CD4-positive, alpha-beta memory T cell (primary cell): ENCODE measurements at regions not wholly inside any gene's neighbourhood (a gene's known extent, or its start where the extent isn't known, plus 50 kb on each side); places are given as distances from the start of the nearest gene placed in this dataset. TPM values are rescaled to one million over a fixed set of nuclear protein-coding genes. Genes with fewer than 3 reads are reported as not detected.
A peak's percentile ranks its signal among the peaks of the same experiment; 100 is the strongest.
"Not testable (repeated sequence)": the region's sequence is repeated elsewhere in the genome, so short reads cannot be mapped to it uniquely, and the experiment has no call there.

Experiments
- CTCF ChIA-PET: fragments of 350-600 bp; sonication (Branson Sonifier 250); formaldehyde crosslinking; loops from one replicate; lab custom pipeline; 2021; ENCODE audit warnings: inconsistent platforms; ENCODE audit not compliant: partially characterized antibody; lab: Charles Lee
- POLR2A ChIA-PET: fragments of 350-600 bp; sonication (Branson Sonifier 250); formaldehyde crosslinking; loops from one replicate; lab custom pipeline; 2021; ENCODE audit not compliant: partially characterized antibody; lab: Charles Lee
- DNase-seq, 5 donors: peaks; one replicate each; pipeline versions ENCODE4 v3.0.0 to v3.0.0-alpha.2; 2020 to 2022; ENCODE audit warnings: mixed read lengths in 1 of 5
- H3K27ac ChIP-seq: one replicate; pipeline ENCODE4 v1.7.0; 2013; ENCODE audit warnings: low read depth, low read length
- H3K27me3 ChIP-seq: 2 replicates; pipeline ENCODE4 v1.7.0; 2013; ENCODE audit warnings: mild to moderate bottlenecking, low read length, moderate library complexity; ENCODE audit not compliant: insufficient read depth
- H3K36me3 ChIP-seq: 2 replicates; pipeline ENCODE4 v1.7.0; 2013; ENCODE audit warnings: mild to moderate bottlenecking, low read length, moderate library complexity; ENCODE audit not compliant: insufficient read depth
- H3K4me1 ChIP-seq: 2 replicates; pipeline ENCODE4 v1.7.0; 2013; ENCODE audit warnings: mild to moderate bottlenecking, low read length, moderate library complexity; ENCODE audit not compliant: insufficient read depth
- H3K4me3 ChIP-seq, 2 donors: one replicate each; pipeline ENCODE4 v1.7.0; 2013; ENCODE audit warnings: low read length in 2 of 2, mild to moderate bottlenecking in 1 of 2
- H3K9me3 ChIP-seq, 2 donors: one replicate each; pipeline ENCODE4 v1.7.0; 2013; ENCODE audit warnings: low read length in 2 of 2, control low read depth in 1 of 2; ENCODE audit not compliant: control insufficient read depth in 1 of 2
- H3K27ac Mint-ChIP-seq, 7 donors: one replicate each; pipeline ENCODE4 v1.8.0; 2020 to 2021; ENCODE audit warnings: mixed read lengths in 7 of 7, mild to moderate bottlenecking in 6 of 7, inconsistent platforms in 3 of 7, moderate library complexity in 3 of 7
- H3K27me3 Mint-ChIP-seq, 2 donors: one replicate each; pipeline ENCODE4 v1.8.0; 2020 to 2021; ENCODE audit warnings: mixed read lengths in 2 of 2
- H3K36me3 Mint-ChIP-seq, 2 donors: one replicate each; pipeline ENCODE4 v1.8.0; 2020 to 2021; ENCODE audit warnings: mixed read lengths in 2 of 2, inconsistent platforms in 1 of 2, mild to moderate bottlenecking in 1 of 2
- H3K4me1 Mint-ChIP-seq, 4 donors: one replicate each; pipeline ENCODE4 v1.8.0; 2020 to 2021; ENCODE audit warnings: mixed read lengths in 4 of 4, mild to moderate bottlenecking in 1 of 4
- H3K4me3 Mint-ChIP-seq, 8 donors: one replicate each; pipeline ENCODE4 v1.8.0; 2020 to 2021; ENCODE audit warnings: mixed read lengths in 8 of 8, mild to moderate bottlenecking in 7 of 8, moderate library complexity in 6 of 8, inconsistent platforms in 3 of 8
- H3K9me3 Mint-ChIP-seq, 8 donors: one replicate each; pipeline ENCODE4 v1.8.0; 2020 to 2021; ENCODE audit warnings: mixed read lengths in 8 of 8, mild to moderate bottlenecking in 5 of 8, inconsistent platforms in 3 of 8, moderate library complexity in 1 of 8
- intact Hi-C: fragments of 100-400 bp; cut with micrococcal nuclease; formaldehyde crosslinking; loops from one replicate; pipeline ENCODE4 v1.15.1; 2023
- microRNA-seq: library from miRNA; unstranded; fragments of <30 nt; microRNA quantifications from one replicate; pipeline ENCODE4 v1.2.0, GENCODE V29; 2021; ENCODE audit warnings: borderline replicate concordance, borderline number of aligned reads, borderline microRNAs expressed, mixed read lengths

DNA sequence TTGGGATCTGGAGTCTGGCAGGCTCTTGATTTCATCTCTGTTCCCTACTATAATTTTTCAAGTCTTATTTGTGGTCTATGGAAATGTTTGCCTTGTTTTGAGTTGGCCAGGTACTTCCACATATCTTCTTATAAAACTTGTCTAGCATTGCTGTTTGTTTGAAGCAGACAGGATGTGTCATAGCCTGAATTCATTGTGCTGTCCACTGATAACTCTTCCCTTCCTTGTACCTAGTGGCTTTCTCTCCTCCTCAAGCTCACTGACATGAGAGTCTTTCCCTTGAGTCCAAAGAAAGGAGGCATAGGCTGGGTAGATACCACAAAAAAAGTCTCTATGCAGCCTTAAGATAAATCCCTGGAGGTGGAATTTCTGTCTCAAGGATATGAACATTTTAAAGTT lies 59.2 kb upstream of the FAM241A start:
- no peak overlapping the region for H3K27ac Mint-ChIP-seq
- no peaks in the 10 kb centered on the region for H3K9me3 ChIP-seq
- H3K4me1 Mint-ChIP-seq = peaks cover 0 to 3% (median 0%) of the 10 kb centered on the region in 4 donors
- H3K4me3 ChIP-seq = no peak overlapping the region
- no peaks in the 10 kb centered on the region for H3K36me3 Mint-ChIP-seq
- no peaks in the 10 kb centered on the region for H3K4me1 ChIP-seq
- H3K27me3 ChIP-seq = no peaks in the 10 kb centered on the region
- H3K36me3 ChIP-seq = no peaks in the 10 kb centered on the region
- no peak overlapping the region for H3K4me3 Mint-ChIP-seq
- no peaks in the 10 kb centered on the region for H3K9me3 Mint-ChIP-seq
- DNase-seq = no peak
- peaks cover 0 to 8% of the 10 kb centered on the region in 2 donors for H3K27me3 Mint-ChIP-seq
- intact Hi-C loops = no loop called here
- H3K27ac ChIP-seq = no peak overlapping the region
- CTCF ChIA-PET = no interaction called here
- POLR2A ChIA-PET = no interaction called here

DNA sequence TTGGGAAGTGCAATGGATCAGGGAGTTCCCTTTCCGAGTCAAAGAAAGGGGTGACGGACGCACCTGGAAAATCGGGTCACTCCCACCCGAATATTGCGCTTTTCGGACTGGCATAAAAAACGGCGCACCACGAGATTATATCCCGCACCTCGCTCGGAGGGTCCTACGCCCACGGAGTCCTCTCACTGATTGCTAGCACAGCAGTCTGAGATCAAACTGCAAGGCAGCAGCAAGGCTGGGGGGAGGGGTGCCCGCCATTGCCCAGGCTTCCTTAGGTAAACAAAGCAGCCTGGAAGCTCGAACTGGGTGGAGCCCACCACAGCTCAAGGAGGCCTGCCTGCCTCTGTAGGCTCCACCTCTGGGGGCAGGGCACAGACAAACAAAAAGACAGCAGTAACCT lies 58.6 kb upstream of the FAM241A start:
- H3K4me1 Mint-ChIP-seq, H3K4me3 ChIP-seq, H3K36me3 Mint-ChIP-seq, H3K4me1 ChIP-seq, H3K27me3 Mint-ChIP-seq, H3K27ac ChIP-seq, H3K36me3 ChIP-seq, H3K9me3 ChIP-seq, CTCF ChIA-PET, DNase-seq, H3K27ac Mint-ChIP-seq, H3K9me3 Mint-ChIP-seq, intact Hi-C loops, H3K27me3 ChIP-seq, POLR2A ChIA-PET: not testable (repeated sequence)
- peak overlapping the region in 1 of 8 donors; percentile 71 for H3K4me3 Mint-ChIP-seq

DNA sequence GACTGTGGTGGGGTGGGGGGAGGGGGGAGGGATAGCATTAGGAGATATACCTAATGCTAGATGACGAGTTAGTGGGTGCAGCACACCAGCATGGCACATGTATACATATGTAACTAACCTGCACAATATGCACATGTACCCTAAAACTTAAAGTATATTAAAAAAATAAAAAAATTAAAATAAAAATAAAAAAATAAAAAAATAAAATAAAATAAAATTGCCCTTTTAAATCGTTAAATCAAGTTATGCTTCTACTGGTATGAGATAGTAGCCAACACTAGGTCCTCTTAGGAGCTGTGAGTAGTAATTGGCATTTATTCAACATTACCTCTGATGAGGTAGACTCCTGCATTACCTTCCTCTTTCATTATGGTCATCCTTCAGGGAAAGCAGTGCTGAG lies 52.9 kb upstream of the FAM241A start:
- CTCF ChIA-PET = interaction anchor here (0.6 kb wide), 1 partner anchor 432 kb away, joined by 3 read pairs; no protein-coding TSS in a partner anchor
- H3K27me3 Mint-ChIP-seq = peaks cover 2 to 10% of the 10 kb centered on the region in 2 donors
- POLR2A ChIA-PET, H3K4me3 ChIP-seq, H3K4me1 Mint-ChIP-seq, H3K27me3 ChIP-seq, intact Hi-C loops, H3K27ac Mint-ChIP-seq, H3K27ac ChIP-seq, H3K36me3 Mint-ChIP-seq, H3K9me3 ChIP-seq, H3K9me3 Mint-ChIP-seq, DNase-seq, H3K36me3 ChIP-seq, H3K4me3 Mint-ChIP-seq, H3K4me1 ChIP-seq: not testable (repeated sequence)

DNA sequence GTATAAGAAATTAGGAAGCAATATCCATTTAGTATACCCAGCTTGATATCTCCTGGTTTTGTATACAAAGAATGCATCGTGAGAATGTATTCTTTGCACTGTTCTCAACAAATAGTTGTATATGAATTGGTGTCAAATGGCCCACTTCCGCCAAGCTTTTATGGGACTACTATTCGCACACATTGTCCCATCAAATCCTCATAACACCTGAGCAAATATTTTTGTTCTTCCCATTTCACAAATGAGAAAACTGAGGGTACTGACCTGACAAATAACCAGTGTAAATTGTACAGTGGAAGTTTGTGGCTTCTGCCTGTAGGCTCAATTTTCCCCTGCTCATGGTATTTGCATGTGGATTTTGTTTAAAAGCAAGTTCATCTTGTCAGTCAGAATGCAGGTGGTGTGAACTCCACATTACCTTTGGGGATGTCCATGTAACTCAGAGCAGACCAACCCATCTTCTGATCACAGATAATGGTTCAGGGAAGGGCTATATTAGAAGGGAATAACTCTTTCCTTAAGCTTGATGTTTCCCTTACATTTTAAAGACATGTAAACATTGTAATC lies 51.5 kb upstream of the FAM241A start:
- peak overlapping the region in 1 of 7 donors; percentile 64 for H3K27ac Mint-ChIP-seq
- intact Hi-C loops = no loop called here

DNA sequence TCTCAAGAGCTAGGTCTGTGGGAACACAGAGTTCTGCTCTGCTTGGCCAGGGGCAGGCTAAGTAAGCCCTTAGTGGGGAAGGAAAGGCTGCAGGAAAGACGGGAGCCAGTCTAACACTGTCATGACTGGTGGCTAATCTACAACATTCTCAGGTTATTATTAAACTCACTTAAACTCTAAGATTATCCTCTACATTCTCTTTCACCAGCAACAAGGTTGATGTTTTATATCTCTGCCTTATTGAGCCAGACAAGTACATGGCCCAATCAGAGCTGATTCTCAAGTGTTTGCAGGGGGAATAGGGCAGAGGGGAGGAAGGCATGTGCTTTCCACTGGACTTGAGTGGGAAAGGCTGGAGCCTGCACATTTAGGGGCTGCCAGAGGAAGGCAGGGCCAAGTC lies 50.9 kb upstream of the FAM241A start:
- Mint-ChIP-seq H3K4me1 (no peaks in the 10 kb centered on the region), H3K27ac (peak overlapping the region in 1 of 7 donors; percentile 64), H3K9me3 (peaks cover 0 to 3% (median 0%) of the 10 kb centered on the region in 8 donors), H3K36me3 (no peaks in the 10 kb centered on the region), H3K27me3 (peaks cover 6 to 11% of the 10 kb centered on the region in 2 donors), H3K4me3 (no peak overlapping the region)
- no peaks in the 10 kb centered on the region for H3K9me3 ChIP-seq
- intact Hi-C loops = no loop called here
- no peak overlapping the region for H3K4me3 ChIP-seq
- DNase-seq = no peak
- POLR2A ChIA-PET = no interaction called here
- H3K4me1 ChIP-seq = no peaks in the 10 kb centered on the region
- CTCF ChIA-PET = interaction anchor here (1.0 to 1.6 kb wide), 3 partner anchors 18 to 511 kb away, joined by 3 to 5 read pairs (median 4); no protein-coding TSS in a partner anchor
- no peaks in the 10 kb centered on the region for H3K27me3 ChIP-seq
- H3K36me3 ChIP-seq = no peaks in the 10 kb centered on the region
- H3K27ac ChIP-seq = no peak overlapping the region

More for the DNA sequence above, 51.5 kb upstream of the FAM241A start:
- no peak for DNase-seq
- no peaks in the 10 kb centered on the region for H3K27me3 ChIP-seq
- H3K4me1 ChIP-seq = no peaks in the 10 kb centered on the region
- Mint-ChIP-seq H3K36me3 (no peaks in the 10 kb centered on the region), H3K9me3 (peaks cover 0 to 3% (median 0%) of the 10 kb centered on the region in 8 donors), H3K4me1 (no peaks in the 10 kb centered on the region), H3K4me3 (no peak overlapping the region), H3K27me3 (peaks cover 6 to 11% of the 10 kb centered on the region in 2 donors)
- no peaks in the 10 kb centered on the region for H3K36me3 ChIP-seq
- no peak overlapping the region for H3K27ac ChIP-seq
- no peaks in the 10 kb centered on the region for H3K9me3 ChIP-seq
- CTCF ChIA-PET = interaction anchor here (1.0 kb wide), 1 partner anchor 18 kb away, joined by 3 read pairs; no protein-coding TSS in a partner anchor
- POLR2A ChIA-PET = no interaction called here
- H3K4me3 ChIP-seq = no peak overlapping the region

Small RNA genes lying in the stretch of these regions (microRNA-seq; reads per million reads assigned to microRNA genes)
- not detected for gene MIR297
